GM18858 (cell line): ENCODE measurements at regions not wholly inside any gene's neighbourhood (a gene's known extent, or its start where the extent isn't known, plus 50 kb on each side); places are given as distances from the start of the nearest gene placed in this dataset.

Source experiments
- ATAC-seq: cut with Tn5 transposase; IDR thresholded peaks from one replicate; pipeline ENCODE4 v1.9.1; 2021; ENCODE audit not compliant: unreplicated experiment

DNA sequence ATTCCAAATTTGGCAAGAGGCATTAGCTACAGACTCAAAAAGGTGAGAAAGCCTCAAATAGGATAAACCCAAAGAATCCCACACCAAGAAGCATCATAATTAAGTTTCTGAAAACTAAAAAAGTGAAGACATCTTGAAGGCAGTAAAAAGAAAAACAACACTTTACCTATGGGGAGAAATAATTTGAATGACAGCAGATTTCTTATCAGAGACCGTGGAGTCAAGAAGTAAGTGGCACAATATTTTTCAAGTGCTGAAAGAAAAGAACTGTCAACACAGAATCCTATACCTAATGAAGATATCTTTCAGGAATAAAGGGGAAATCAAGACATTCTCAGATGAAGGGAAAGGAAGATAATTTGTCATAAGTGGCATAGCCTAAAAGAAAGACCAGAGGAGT, 193.3 kb upstream of the CHD6 start:
- ATAC-seq, result no peak

- ATAC-seq, result no peak
Observed at GRCh38 chr20:41800040-41800439, 181.9 kb upstream of the CHD6 start.

GRCh38 chr20:41798930-41799502, 180.8 kb upstream of the CHD6 start:
- no peak for ATAC-seq

- ATAC-seq, result no peak
Observed at GRCh38 chr20:41786158-41786557, 168.0 kb upstream of the CHD6 start.

GRCh38 chr20:41784209-41784958, 166.2 kb upstream of the CHD6 start:
- ATAC-seq, result no peak

DNA sequence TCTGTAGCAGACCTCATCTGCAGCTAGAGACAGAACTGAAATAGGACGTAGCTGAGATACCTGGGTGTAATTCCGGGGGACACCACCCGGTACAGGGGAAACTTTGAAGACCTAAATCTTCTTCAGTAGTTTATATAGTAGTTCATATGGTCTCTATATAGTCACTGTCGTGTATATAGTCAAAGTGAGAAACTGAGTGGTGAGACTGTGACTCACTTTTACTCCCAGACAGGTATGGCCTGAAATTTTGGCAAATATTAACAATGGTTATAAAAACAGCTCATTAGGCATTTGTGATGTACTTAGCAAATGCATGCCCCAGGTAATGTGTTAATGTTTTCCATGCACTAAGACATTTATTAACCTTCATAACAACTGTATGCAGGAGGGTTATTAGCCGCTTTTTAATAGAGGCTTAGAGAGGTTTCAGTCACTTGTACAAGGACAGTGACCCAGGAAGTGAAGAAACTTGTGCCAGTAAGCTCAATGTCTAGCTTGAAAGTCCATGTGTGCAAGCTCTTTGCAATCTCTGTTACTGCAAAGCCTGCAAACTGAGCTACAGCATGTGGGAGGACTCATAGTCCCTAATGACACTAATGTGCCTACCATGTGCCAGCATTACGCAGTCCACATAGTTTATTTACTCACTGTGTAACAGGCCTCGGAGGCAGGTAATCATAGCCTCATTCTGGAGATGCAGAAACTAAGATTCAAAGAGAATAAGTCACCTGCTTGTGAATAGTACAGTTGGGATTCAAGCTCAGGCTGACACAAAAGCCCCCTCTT, 165.4 kb upstream of the CHD6 start:
- no peak for ATAC-seq

DNA sequence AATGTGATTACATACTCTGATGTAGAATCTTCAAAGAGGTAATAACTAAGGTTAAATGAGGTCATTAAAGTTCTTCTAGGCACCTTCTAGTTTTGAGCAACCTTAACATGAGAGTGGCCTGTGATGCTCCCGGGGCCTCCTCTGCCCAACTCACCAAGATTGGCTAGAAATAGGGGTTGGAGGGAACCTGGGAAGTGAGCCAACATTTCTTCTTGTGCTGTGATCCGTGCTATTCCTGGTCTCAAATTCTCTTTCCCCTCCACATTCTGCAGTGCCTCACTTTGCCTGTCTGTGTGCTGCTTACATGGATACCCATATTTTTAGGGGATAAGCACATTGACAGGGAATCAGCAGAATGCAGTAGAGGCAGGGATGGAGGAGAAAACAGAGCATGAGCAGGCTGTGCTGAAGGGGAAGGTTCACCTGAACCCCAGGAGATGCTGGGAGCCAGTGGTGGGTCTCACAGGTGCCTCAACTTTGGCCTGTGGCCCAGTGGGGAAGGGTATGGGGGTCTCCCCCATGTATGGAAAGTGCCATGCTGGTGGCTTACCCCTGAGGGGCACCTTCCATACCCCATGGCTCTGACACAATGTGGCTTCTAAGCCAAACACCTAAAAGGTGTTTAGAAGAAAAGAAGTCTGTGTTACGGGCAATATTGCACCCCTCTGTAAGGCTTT, 164.7 kb upstream of the CHD6 start:
- no peak for ATAC-seq

GRCh38 chr20:41782255-41782654, 164.1 kb upstream of the CHD6 start:
- ATAC-seq, result no peak

DNA sequence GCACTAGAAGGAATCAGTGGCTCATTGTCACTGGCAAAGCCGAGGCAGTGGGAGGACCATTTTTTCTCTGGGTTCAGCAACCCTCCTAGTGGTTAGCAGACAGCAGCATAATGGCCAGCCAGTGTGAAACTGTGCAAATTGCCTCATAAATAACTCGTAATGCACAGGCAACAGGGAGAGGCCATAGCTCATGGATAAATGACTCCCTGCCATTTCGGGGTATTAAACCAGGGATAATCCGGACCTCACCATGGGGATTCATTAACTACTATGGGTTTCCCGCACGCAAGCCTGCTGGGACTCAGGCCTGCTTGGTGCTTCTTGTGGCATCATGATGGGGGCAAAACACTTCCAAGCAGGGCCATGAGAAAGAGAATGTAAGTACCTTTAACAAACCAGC, 158.2 kb upstream of the CHD6 start:
- no peak for ATAC-seq

DNA sequence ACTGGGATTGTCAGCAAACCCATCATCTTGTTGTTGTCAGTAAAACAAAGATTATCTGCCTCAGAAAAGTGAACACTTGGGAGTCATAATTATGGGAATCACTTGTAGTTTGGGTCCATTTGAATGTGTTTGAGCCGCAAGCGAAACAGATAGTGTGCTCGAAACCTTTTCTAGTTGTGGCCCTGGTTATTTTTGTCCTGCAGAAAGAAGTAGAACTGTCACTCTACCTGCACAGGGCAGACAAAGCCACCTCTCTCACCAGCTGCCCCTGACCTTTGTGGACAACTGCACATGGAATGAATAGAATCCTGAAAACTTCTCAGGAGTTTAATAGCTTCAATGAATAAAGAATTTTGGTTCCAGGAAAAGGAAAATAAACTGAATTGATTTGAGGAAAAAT, 156.1 kb upstream of the CHD6 start:
- no peak for ATAC-seq

GRCh38 chr20:41770965-41771364, 152.8 kb upstream of the CHD6 start:
- ATAC-seq, result no peak

- no peak for ATAC-seq
Observed at GRCh38 chr20:41770427-41770826, 152.2 kb upstream of the CHD6 start.

DNA sequence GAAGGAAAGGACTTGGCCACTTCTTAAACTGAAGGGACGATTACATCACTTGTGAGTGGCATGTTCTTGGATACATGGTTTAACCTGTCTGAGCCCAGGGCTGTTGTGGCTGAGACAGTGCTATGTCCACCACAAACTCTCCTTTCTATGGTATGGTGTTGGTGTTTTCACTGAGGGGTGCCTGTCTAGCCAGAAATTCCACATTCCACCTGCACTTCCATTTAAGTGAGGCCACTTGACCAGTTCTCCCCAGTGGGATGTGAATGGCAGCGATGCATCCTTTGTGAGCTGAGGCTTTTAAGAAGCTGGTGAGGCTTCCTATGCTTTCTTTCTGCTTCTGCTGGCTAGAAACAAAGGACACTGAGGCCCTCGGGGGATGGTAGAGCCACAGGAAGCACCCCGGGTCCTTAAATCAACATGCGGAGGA, 151.4 kb upstream of the CHD6 start:
- no peak for ATAC-seq

- no peak for ATAC-seq
Observed at GRCh38 chr20:41750137-41750536, 132.0 kb upstream of the CHD6 start.

GRCh38 chr20:41748756-41749582, 130.8 kb upstream of the CHD6 start:
- ATAC-seq, result no peak

- ATAC-seq, result no peak
Observed at GRCh38 chr20:41748051-41748450, 129.9 kb upstream of the CHD6 start.

DNA sequence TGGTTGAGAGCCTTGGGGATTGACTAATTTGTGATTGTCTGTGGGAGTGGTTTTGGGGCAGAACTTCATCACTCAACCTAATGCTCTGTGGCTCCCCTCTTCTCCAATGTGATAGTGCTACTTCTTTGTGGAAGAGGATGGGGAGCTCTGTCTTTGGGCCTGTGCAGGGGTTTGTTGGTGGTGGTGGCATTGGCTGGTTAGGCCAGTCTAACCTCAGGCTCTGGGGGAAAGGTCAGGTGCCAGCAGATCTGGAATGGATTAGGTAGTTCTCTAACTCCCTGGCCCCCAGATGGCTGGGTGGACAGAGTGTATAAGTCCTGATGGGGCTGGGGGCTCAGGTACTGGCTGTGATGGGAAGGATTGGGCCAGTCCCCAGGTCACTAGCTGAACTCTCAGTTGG, 129.0 kb upstream of the CHD6 start:
- ATAC-seq, result no peak

GRCh38 chr20:41746635-41747034, 128.5 kb upstream of the CHD6 start:
- no peak for ATAC-seq

- no peak for ATAC-seq
Observed at GRCh38 chr20:41738604-41739206, 120.5 kb upstream of the CHD6 start.

GRCh38 chr20:41735949-41736348, 117.8 kb upstream of the CHD6 start:
- ATAC-seq, result no peak
